GM06990 (cell line): ENCODE measurements at regions not wholly inside any gene's neighbourhood (a gene's known extent, or its start where the extent isn't known, plus 50 kb on each side); places are given as distances from the start of the nearest gene placed in this dataset.

Experiments
- DNase-seq: peaks from one replicate; pipeline ENCODE4 v3.0.0-alpha.2; 2011; ENCODE audit not compliant: insufficient read length; ENCODE audit errors: extremely low read depth
- H3K27me3 ChIP-seq: replicated peaks from 2 replicates; pipeline ENCODE4 v1.6.0; 2011; ENCODE audit warnings: low read length; ENCODE audit not compliant: control insufficient read depth, insufficient read depth
- H3K36me3 ChIP-seq: 2 replicates; pipeline ENCODE4 v1.5.1; 2011; ENCODE audit warnings: low read length; ENCODE audit not compliant: control insufficient read depth, insufficient read depth
- H3K4me3 ChIP-seq: replicated peaks from 2 replicates; pipeline ENCODE4 v1.5.1; 2011; ENCODE audit warnings: low read depth, mild to moderate bottlenecking, control low read depth, low read length
- CTCF ChIP-seq: IDR thresholded peaks from 2 replicates; pipeline ENCODE4 v1.5.1; 2011; ENCODE audit warnings: low read length, control low read depth, mild to moderate bottlenecking, inconsistent platforms; ENCODE audit not compliant: insufficient read depth, poor library complexity, severe bottlenecking

GRCh38 chr10:55820071-55820470 is 541.0 kb downstream of the ZWINT start:
- DNase-seq = no peak
- no peaks in the 10 kb centered on the region for H3K27me3 ChIP-seq
- no peaks in the 10 kb centered on the region for H3K36me3 ChIP-seq
- no peak for TF ChIP-seq CTCF
- H3K4me3 ChIP-seq = no peak overlapping the region

- Histone ChIP-seq H3K36me3 (no peaks in the 10 kb centered on the region), H3K27me3 (no peaks in the 10 kb centered on the region), H3K4me3 (no peak overlapping the region)
- TF ChIP-seq CTCF = no peak
- no peak for DNase-seq
Observed at GRCh38 chr10:55813451-55814170, 547.4 kb downstream of the ZWINT start.

GRCh38 chr10:55803055-55803454 is 558.0 kb downstream of the ZWINT start:
- no peaks in the 10 kb centered on the region for H3K27me3 ChIP-seq
- H3K4me3 ChIP-seq = no peak overlapping the region
- no peak for DNase-seq
- H3K36me3 ChIP-seq = no peaks in the 10 kb centered on the region
- no peak for TF ChIP-seq CTCF

GRCh38 chr10:55801353-55801661 is 559.8 kb downstream of the ZWINT start:
- no peak for TF ChIP-seq CTCF
- H3K36me3 ChIP-seq = no peaks in the 10 kb centered on the region
- no peaks in the 10 kb centered on the region for H3K27me3 ChIP-seq
- DNase-seq = no peak
- H3K4me3 ChIP-seq = no peak overlapping the region

- TF ChIP-seq CTCF = no peak
- DNase-seq = no peak
- H3K36me3 ChIP-seq = no peaks in the 10 kb centered on the region
- H3K4me3 ChIP-seq = no peak overlapping the region
- no peaks in the 10 kb centered on the region for H3K27me3 ChIP-seq
Observed at GRCh38 chr10:55800602-55801352, 560.3 kb downstream of the ZWINT start.
